PC-9 (cell line): ENCODE measurements at regions not wholly inside any gene's neighbourhood (a gene's known extent, or its start where the extent isn't known, plus 50 kb on each side); places are given as distances from the start of the nearest gene placed in this dataset.
A peak's percentile ranks its signal among the peaks of the same experiment; 100 is the strongest.

Experiments
- BruUV-seq: library from RNA; stranded (reverse); fragments of 400-500 nt; replicated peaks from 2 replicates; lab custom pipeline; 2021; lab: Mats Ljungman, UMichigan
- CTCF ChIA-PET: fragments of 300-600 bp; sonication (Branson Sonifier 250); formaldehyde crosslinking; loops from one replicate; lab custom pipeline; 2022; ENCODE audit warnings: antibody characterized with exemption; lab: Charles Lee
- POLR2A ChIA-PET: fragments of 300-600 bp; sonication (Branson Sonifier 250); formaldehyde crosslinking; loops from one replicate; lab custom pipeline; 2022; ENCODE audit warnings: antibody characterized with exemption; ENCODE audit not compliant: unreplicated experiment; lab: Charles Lee
- DNase-seq, 2 experiments: peaks; one replicate each; pipeline versions ENCODE4 v3.0.0 to v3.0.0-alpha.2; 2015 to 2022; ENCODE audit warnings: mixed read lengths in 1 of 2
- H2AFZ ChIP-seq: fragments of 200-600 bp; sonication (generic); 2 replicates; pipeline ENCODE4 v1.8.1; 2017; ENCODE audit warnings: antibody characterized with exemption
- H3F3A ChIP-seq: fragments of 200-600 bp; sonication (generic); 2 replicates; pipeline ENCODE4 v1.8.1; 2017; ENCODE audit warnings: antibody characterized with exemption, mild to moderate bottlenecking, low read depth; ENCODE audit not compliant: insufficient read depth
- H3K27ac ChIP-seq: fragments of 200-600 bp; sonication (generic); 2 replicates; pipeline ENCODE4 v1.6.1; 2016; ENCODE audit warnings: mixed run types
- H3K27me3 ChIP-seq: fragments of 200-600 bp; sonication (generic); 2 replicates; pipeline ENCODE4 v1.6.1; 2016; ENCODE audit warnings: low read depth, mixed run types; ENCODE audit not compliant: insufficient read depth
- H3K36me3 ChIP-seq: fragments of 200-600 bp; sonication (generic); 2 replicates; pipeline ENCODE4 v1.6.1; 2016; ENCODE audit warnings: low read depth, mixed run types
- H3K4me1 ChIP-seq: fragments of 200-600 bp; sonication (generic); replicated peaks from 2 replicates; pipeline ENCODE4 v1.6.1; 2016; ENCODE audit warnings: mixed run types; ENCODE audit not compliant: insufficient read depth
- H3K4me2 ChIP-seq: fragments of 200-600 bp; sonication (generic); 2 replicates; pipeline ENCODE4 v1.6.1; 2017; ENCODE audit warnings: mixed run types
- H3K4me3 ChIP-seq: fragments of 200-600 bp; sonication (generic); 2 replicates; pipeline ENCODE4 v1.6.1; 2016; ENCODE audit warnings: mixed run types
- H3K79me2 ChIP-seq: fragments of 200-600 bp; sonication (generic); 2 replicates; pipeline ENCODE4 v1.6.1; 2017; ENCODE audit warnings: low read depth, mixed run types
- H3K9me2 ChIP-seq: fragments of 200-600 bp; sonication (generic); 2 replicates; pipeline ENCODE4 v1.8.1; 2017; ENCODE audit warnings: mild to moderate bottlenecking; ENCODE audit not compliant: insufficient read depth
- H3K9me3 ChIP-seq: fragments of 200-600 bp; sonication (generic); 2 replicates; pipeline ENCODE4 v1.8.1; 2016; ENCODE audit warnings: low read depth; ENCODE audit not compliant: insufficient read depth
- H4K20me1 ChIP-seq: fragments of 200-600 bp; sonication (generic); 2 replicates; pipeline ENCODE4 v1.8.1; 2017; ENCODE audit not compliant: insufficient read depth
- CTCF ChIP-seq: fragments of 200-600 bp; sonication (generic); conservative IDR thresholded peaks from 2 replicates; pipeline ENCODE4 v1.6.1; 2017; ENCODE audit warnings: mixed run types, antibody characterized with exemption, mild to moderate bottlenecking, moderate library complexity
- EZH2 ChIP-seq: fragments of 200-600 bp; sonication (generic); IDR thresholded peaks from 2 replicates; pipeline ENCODE4 v1.8.0; 2017; ENCODE audit warnings: antibody characterized with exemption, low read depth
- intact Hi-C: fragments of 100-400 bp; cut with micrococcal nuclease; formaldehyde crosslinking; loops from one replicate; pipeline ENCODE4 v1.10.0; 2022; ENCODE audit not compliant: unreplicated experiment

- Histone ChIP-seq H3K9me3 (peaks cover 4% of the 10 kb centered on the region; the same call in 1 of the 2 replicates), H3K4me2 (no peak overlapping the region), H3K4me1 (no peaks in the 10 kb centered on the region), H4K20me1 (no peaks in the 10 kb centered on the region), H2AFZ (no peak overlapping the region), H3F3A (no peaks in the 10 kb centered on the region), H3K27me3 (no peaks in the 10 kb centered on the region), H3K27ac (no peak overlapping the region), H3K36me3 (no peaks in the 10 kb centered on the region), H3K79me2 (no peaks in the 10 kb centered on the region), H3K4me3 (no peak overlapping the region), H3K9me2 (no peaks in the 10 kb centered on the region)
- DNase-seq, result peak in 1 of 2 experiments; percentile 39
- no TSS peak for BruUV-seq
- ChIA-PET CTCF (no interaction called here), POLR2A (no interaction called here)
- TF ChIP-seq EZH2, result no peak
- no peak for TF ChIP-seq CTCF
- intact Hi-C loops, result no loop called here
These were observed 107.2 kb downstream of the ANAPC4 start for GRCh38 chr4:25484243-25484721.

GRCh38 chr4:25485104-25485503 lies 108.0 kb downstream of the ANAPC4 start:
- Histone ChIP-seq H3K36me3 (no peaks in the 10 kb centered on the region), H3K79me2 (no peaks in the 10 kb centered on the region), H3K4me1 (no peaks in the 10 kb centered on the region), H3K4me2 (no peak overlapping the region), H4K20me1 (no peaks in the 10 kb centered on the region), H3K27ac (no peak overlapping the region), H3F3A (no peaks in the 10 kb centered on the region), H3K4me3 (no peak overlapping the region), H2AFZ (no peak overlapping the region), H3K9me2 (no peaks in the 10 kb centered on the region), H3K27me3 (no peaks in the 10 kb centered on the region), H3K9me3 (peaks cover 4% of the 10 kb centered on the region; the same call in 1 of the 2 replicates)
- intact Hi-C loops, result no loop called here
- DNase-seq, result no peak
- POLR2A ChIA-PET, result no interaction called here
- CTCF ChIA-PET, result no interaction called here
- no peak for TF ChIP-seq CTCF
- no TSS peak for BruUV-seq

GRCh38 chr4:25486171-25486570 lies 109.1 kb downstream of the ANAPC4 start:
- intact Hi-C loops, result no loop called here
- H3K4me2 ChIP-seq, result peak overlapping the region; percentile 13
- H3K36me3 ChIP-seq, result no peaks in the 10 kb centered on the region
- no peaks in the 10 kb centered on the region for H3K27me3 ChIP-seq
- DNase-seq, result no peak
- H4K20me1 ChIP-seq, result no peaks in the 10 kb centered on the region
- no peaks in the 10 kb centered on the region for H3K9me2 ChIP-seq
- TF ChIP-seq CTCF, result no peak
- TF ChIP-seq EZH2, result no peak
- ChIA-PET CTCF (no interaction called here), POLR2A (interaction anchor here (0.6 kb wide), 1 partner anchor 485 kb away, joined by 3 read pairs; no protein-coding TSS in a partner anchor)
- no peaks in the 10 kb centered on the region for H3K4me1 ChIP-seq
- H3F3A ChIP-seq, result no peaks in the 10 kb centered on the region
- BruUV-seq, result no TSS peak
- no peaks in the 10 kb centered on the region for H3K79me2 ChIP-seq
- no peak overlapping the region; the same call in 1 of the 2 replicates for H2AFZ ChIP-seq
- H3K4me3 ChIP-seq, result no peak overlapping the region
- H3K27ac ChIP-seq, result no peak overlapping the region
- H3K9me3 ChIP-seq, result peaks cover 4% of the 10 kb centered on the region; the same call in 1 of the 2 replicates
